HFFc6 (cell line): ENCODE measurements at regions not wholly inside any gene's neighbourhood (a gene's known extent, or its start where the extent isn't known, plus 50 kb on each side); places are given as distances from the start of the nearest gene placed in this dataset.

ENCODE experiments used
- DNase-seq: peaks from one replicate; pipeline ENCODE4 v3.0.0-alpha.2; 2018
- H3K27ac Mint-ChIP-seq: 2 replicates; pipeline ENCODE4 v1.8.0; 2020; ENCODE audit warnings: mild to moderate bottlenecking, mixed read lengths
- H3K27me3 Mint-ChIP-seq: 2 replicates; pipeline ENCODE4 v1.8.0; 2021; ENCODE audit warnings: mild to moderate bottlenecking, moderate library complexity, mixed read lengths; ENCODE audit not compliant: insufficient read depth
- H3K36me3 Mint-ChIP-seq: 2 replicates; pipeline ENCODE4 v1.8.0; 2021; ENCODE audit warnings: low read depth, mixed read lengths
- H3K4me1 Mint-ChIP-seq: 2 replicates; pipeline ENCODE4 v1.8.0; 2020; ENCODE audit warnings: low read depth, mixed read lengths
- H3K4me3 Mint-ChIP-seq: 2 replicates; pipeline ENCODE4 v1.8.0; 2020; ENCODE audit warnings: mild to moderate bottlenecking, moderate library complexity, mixed read lengths
- H3K9me3 Mint-ChIP-seq: 2 replicates; pipeline ENCODE4 v1.8.0; 2020; ENCODE audit warnings: mild to moderate bottlenecking, mixed read lengths
- CTCF ChIP-seq: fragments of 200-600 bp; sonication (generic); IDR thresholded peaks from 2 replicates; pipeline ENCODE4 v1.5.0; 2021; ENCODE audit warnings: antibody characterized with exemption, mild to moderate bottlenecking

DNA sequence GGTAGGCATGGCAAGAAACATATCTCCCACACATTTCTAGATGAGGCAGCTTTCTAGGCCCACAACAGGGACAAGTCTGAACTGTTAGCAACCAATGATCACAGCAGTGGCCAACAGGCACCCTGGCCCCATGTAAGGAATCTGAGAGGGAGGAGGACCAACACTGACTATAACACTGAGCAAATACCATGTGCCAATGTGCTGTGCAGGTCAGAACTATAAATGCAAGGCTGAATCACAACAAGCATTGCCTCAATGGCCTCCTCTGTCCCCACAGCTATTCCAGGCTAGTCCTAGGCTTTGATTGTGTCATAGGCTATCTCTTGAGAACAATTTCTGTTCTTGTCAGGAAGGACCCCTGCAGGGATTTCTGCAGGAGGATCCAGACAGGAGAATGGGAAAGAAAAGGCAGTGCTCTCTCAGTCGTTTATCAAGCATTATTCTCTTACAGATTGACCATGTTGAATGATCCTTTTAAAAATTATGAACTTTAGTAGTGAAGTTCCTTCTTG, 221.2 kb downstream of the TLE1 start:
- peaks cover 5% of the 10 kb centered on the region; the same call in 1 of the 2 replicates for H3K27me3 Mint-ChIP-seq
- no peaks in the 10 kb centered on the region for H3K9me3 Mint-ChIP-seq
- H3K4me1 Mint-ChIP-seq: peaks cover 11% of the 10 kb centered on the region; the same call in 1 of the 2 replicates
- no peak for TF ChIP-seq CTCF
- no peak overlapping the region for H3K27ac Mint-ChIP-seq
- no peaks in the 10 kb centered on the region for H3K36me3 Mint-ChIP-seq
- no peak for DNase-seq
- H3K4me3 Mint-ChIP-seq: no peak overlapping the region

DNA sequence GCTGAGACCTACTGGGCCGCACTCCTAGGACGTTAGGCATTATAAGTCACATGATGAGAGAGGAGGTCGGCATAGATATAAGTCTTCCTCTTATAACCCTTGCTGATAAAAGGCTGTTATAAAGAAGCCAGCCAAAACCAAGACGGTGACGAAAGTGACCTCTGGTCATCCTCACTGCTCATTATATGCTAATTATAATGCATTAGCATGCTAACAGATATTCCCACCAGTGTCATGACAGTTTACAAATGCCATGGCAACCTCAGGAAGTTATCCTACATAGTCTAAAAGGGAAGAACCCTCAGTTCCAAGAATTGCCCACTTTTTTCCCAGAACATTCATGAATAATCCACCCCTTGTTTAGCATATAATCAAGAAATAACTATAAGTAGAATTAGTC, 222.4 kb downstream of the TLE1 start:
- H3K27me3 Mint-ChIP-seq: no peaks in the 10 kb centered on the region
- H3K27ac Mint-ChIP-seq: no peak overlapping the region
- no peak for DNase-seq
- no peaks in the 10 kb centered on the region for H3K9me3 Mint-ChIP-seq
- no peak for TF ChIP-seq CTCF
- H3K36me3 Mint-ChIP-seq: no peaks in the 10 kb centered on the region
- peaks cover 16% of the 10 kb centered on the region; the same call in 1 of the 2 replicates for H3K4me1 Mint-ChIP-seq
- no peak overlapping the region for H3K4me3 Mint-ChIP-seq

DNA sequence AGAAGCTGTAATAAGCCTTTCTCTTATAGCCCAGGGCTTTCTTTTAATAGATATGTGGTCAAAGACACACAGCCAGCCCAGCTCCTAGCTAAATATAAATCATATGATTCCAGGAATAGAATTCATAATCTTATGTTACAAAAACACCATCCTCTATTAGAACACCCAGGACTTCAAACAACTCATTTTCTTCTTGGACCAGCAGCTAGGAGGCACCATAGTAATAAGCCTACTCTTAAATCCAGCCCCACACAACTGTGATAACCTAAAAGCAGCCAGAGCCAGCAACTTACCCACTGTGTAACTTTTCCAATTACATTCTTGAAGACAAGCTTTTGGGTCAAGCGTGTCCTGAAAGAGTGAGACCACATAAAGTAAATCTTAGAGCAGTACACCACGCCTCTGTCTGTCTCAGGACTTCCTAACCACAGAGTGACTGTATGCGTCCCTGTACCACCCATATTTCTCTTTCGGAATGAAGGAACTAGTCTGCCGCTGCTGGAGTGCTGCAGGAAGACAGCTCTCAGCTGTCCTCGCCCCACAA, 223.8 kb downstream of the TLE1 start:
- Mint-ChIP-seq H3K36me3 (no peaks in the 10 kb centered on the region), H3K9me3 (no peaks in the 10 kb centered on the region), H3K4me3 (no peak overlapping the region), H3K4me1 (peaks cover 26% of the 10 kb centered on the region), H3K27ac (no peak overlapping the region), H3K27me3 (no peaks in the 10 kb centered on the region)
- peak; percentile 29; the same call in 1 of the 2 replicates for TF ChIP-seq CTCF
- DNase-seq: no peak

DNA sequence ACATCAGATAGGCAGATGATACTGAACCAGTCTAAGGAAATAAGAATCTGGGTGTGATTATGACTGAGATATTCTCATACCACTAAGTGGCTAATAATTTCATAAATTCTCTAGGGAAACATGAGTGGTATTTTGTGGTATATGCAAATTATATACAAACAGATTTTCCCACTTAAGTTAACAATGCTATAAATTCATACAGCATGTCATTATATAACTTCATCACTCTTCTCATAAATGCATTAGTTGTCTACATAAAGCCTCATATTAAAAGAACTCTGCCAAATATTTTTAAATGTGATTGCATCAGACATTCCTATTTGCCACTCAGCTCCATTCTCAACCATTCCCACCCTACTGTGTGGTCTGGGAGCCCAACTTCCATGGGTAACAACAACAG, 226.5 kb downstream of the TLE1 start:
- no peak for DNase-seq
- H3K9me3 Mint-ChIP-seq: no peaks in the 10 kb centered on the region
- no peak overlapping the region for H3K4me3 Mint-ChIP-seq
- no peak overlapping the region for H3K27ac Mint-ChIP-seq
- no peak for TF ChIP-seq CTCF
- no peaks in the 10 kb centered on the region for H3K27me3 Mint-ChIP-seq
- no peaks in the 10 kb centered on the region for H3K36me3 Mint-ChIP-seq
- H3K4me1 Mint-ChIP-seq: peaks cover 32% of the 10 kb centered on the region

DNA sequence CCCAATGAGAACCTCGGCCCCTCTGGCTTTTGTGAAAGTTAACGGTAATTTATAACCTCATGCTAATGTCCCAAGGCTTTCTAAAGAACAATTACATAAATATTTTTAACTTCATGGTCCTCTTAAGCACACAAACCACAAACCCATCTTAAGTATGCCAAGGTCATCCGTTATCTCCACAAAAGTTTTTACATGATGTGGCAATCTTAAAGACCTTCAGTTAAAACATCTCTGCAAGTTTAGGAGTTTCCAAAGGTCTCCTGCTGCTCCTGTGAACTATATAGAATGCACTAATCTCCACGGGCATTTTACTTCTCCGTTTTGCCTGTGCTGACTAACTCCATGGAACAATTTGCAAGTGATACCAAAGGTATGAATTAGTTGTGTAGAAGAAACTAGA, 228.2 kb downstream of the TLE1 start:
- H3K4me3 Mint-ChIP-seq: no peak overlapping the region

More for the DNA sequence above, 228.2 kb downstream of the TLE1 start:
- Mint-ChIP-seq H3K36me3 (no peaks in the 10 kb centered on the region), H3K27ac (no peak overlapping the region), H3K4me1 (peaks cover 46% of the 10 kb centered on the region), H3K27me3 (no peaks in the 10 kb centered on the region), H3K9me3 (no peaks in the 10 kb centered on the region)
- TF ChIP-seq CTCF: no peak
- no peak for DNase-seq
